Caco-2 (cell line): ENCODE measurements at regions not wholly inside any gene's neighbourhood (a gene's known extent, or its start where the extent isn't known, plus 50 kb on each side); places are given as distances from the start of the nearest gene placed in this dataset.
A peak's percentile ranks its signal among the peaks of the same experiment; 100 is the strongest.

ENCODE experiments used
- BruUV-seq: library from RNA; stranded (reverse); fragments of 400-500 nt; replicated peaks from 2 replicates; lab custom pipeline; 2021; lab: Mats Ljungman, UMichigan
- CTCF ChIA-PET: fragments of 300-600 bp; sonication (Branson Sonifier 250); formaldehyde crosslinking; loops from one replicate; lab custom pipeline; 2022; ENCODE audit warnings: antibody characterized with exemption; lab: Charles Lee
- POLR2A ChIA-PET: fragments of 300-600 bp; sonication (Branson Sonifier 250); formaldehyde crosslinking; loops from one replicate; lab custom pipeline; 2022; ENCODE audit warnings: antibody characterized with exemption; lab: Charles Lee
- DNase-seq, 2 experiments: peaks; one replicate each; pipeline versions ENCODE4 v3.0.0 to v3.0.0-alpha.2; 2020 to 2022
- H3K27me3 ChIP-seq: replicated peaks from 2 replicates; pipeline ENCODE4 v1.6.0; 2011; ENCODE audit warnings: low read length; ENCODE audit not compliant: control insufficient read depth, insufficient read depth
- H3K36me3 ChIP-seq: 2 replicates; pipeline ENCODE4 v1.5.1; 2011; ENCODE audit warnings: low read length; ENCODE audit not compliant: control insufficient read depth, insufficient read depth
- H3K4me1 ChIP-seq: fragments of 250-450 bp; sonication (Bioruptor Pico); 2 replicates; pipeline ENCODE4 v1.5.1; 2020; ENCODE audit warnings: mild to moderate bottlenecking
- H3K4me3 ChIP-seq: 2 replicates; pipeline ENCODE4 v1.5.1; 2011; ENCODE audit warnings: low read depth, mild to moderate bottlenecking, control low read depth, low read length
- H3K9me3 ChIP-seq: fragments of 250-450 bp; sonication (Bioruptor Pico); 2 replicates; pipeline ENCODE4 v1.5.1; 2020; ENCODE audit warnings: mild to moderate bottlenecking, moderate library complexity
- H3K27ac Mint-ChIP-seq: one replicate; pipeline ENCODE4 v1.8.0; 2022; ENCODE audit warnings: mixed read lengths; ENCODE audit not compliant: unreplicated experiment
- H3K27me3 Mint-ChIP-seq: one replicate; pipeline ENCODE4 v1.8.0; 2022; ENCODE audit warnings: mixed read lengths; ENCODE audit not compliant: insufficient read depth, unreplicated experiment
- H3K36me3 Mint-ChIP-seq: one replicate; pipeline ENCODE4 v1.8.0; 2022; ENCODE audit warnings: mild to moderate bottlenecking, mixed read lengths; ENCODE audit not compliant: insufficient read depth, unreplicated experiment
- H3K4me1 Mint-ChIP-seq: one replicate; pipeline ENCODE4 v1.8.0; 2022; ENCODE audit warnings: low read depth, mixed read lengths; ENCODE audit not compliant: unreplicated experiment
- H3K4me3 Mint-ChIP-seq: one replicate; pipeline ENCODE4 v1.8.0; 2022; ENCODE audit warnings: mild to moderate bottlenecking, moderate library complexity, mixed read lengths; ENCODE audit not compliant: unreplicated experiment
- H3K9me3 Mint-ChIP-seq: one replicate; pipeline ENCODE4 v1.8.0; 2022; ENCODE audit warnings: mixed read lengths; ENCODE audit not compliant: unreplicated experiment
- CTCF ChIP-seq, 2 experiments: fragments of 200-600 bp in 1 of 2; IDR thresholded peaks; 1 replicate in 1 of 2; 2 replicates in 1 of 2; pipeline versions ENCODE4 v1.5.1 to v1.8.0; 2011 to 2022; ENCODE audit warnings: antibody characterized with exemption in 1 of 2, control low read depth in 1 of 2, inconsistent platforms in 1 of 2, low read depth in 1 of 2, low read length in 1 of 2, mild to moderate bottlenecking in 1 of 2, moderate library complexity in 1 of 2; ENCODE audit not compliant: insufficient read depth in 1 of 2, severe bottlenecking in 1 of 2, unreplicated experiment in 1 of 2
- intact Hi-C: fragments of 100-400 bp; cut with micrococcal nuclease; formaldehyde crosslinking; loops from one replicate; pipeline ENCODE4 v1.10.0; 2022; ENCODE audit not compliant: unreplicated experiment

- BruUV-seq, result no TSS peak
- Mint-ChIP-seq H3K27me3 (no peaks in the 10 kb centered on the region), H3K36me3 (no peaks in the 10 kb centered on the region), H3K4me3 (no peak overlapping the region), H3K27ac (no peak overlapping the region), H3K4me1 (no peaks in the 10 kb centered on the region), H3K9me3 (peaks cover 9% of the 10 kb centered on the region)
- Histone ChIP-seq H3K27me3 (no peaks in the 10 kb centered on the region), H3K4me3 (no peak overlapping the region), H3K9me3 (no peaks in the 10 kb centered on the region), H3K4me1 (no peaks in the 10 kb centered on the region), H3K36me3 (no peaks in the 10 kb centered on the region)
- intact Hi-C loops, result no loop called here
- DNase-seq, result no peak
- POLR2A ChIA-PET, result no interaction called here
- CTCF ChIA-PET, result no interaction called here
- TF ChIP-seq CTCF (IDR thresholded peaks at IDR 0.05; ENCODE audit: insufficient read depth in 1 of 2, low read depth in 1 of 2, low read length in 1 of 2, severe bottlenecking in 1 of 2, unreplicated experiment in 1 of 2), result no peak
Observed at GRCh38 chr6:103047567-103047966, 1654.1 kb downstream of the GRIK2 start.

DNA sequence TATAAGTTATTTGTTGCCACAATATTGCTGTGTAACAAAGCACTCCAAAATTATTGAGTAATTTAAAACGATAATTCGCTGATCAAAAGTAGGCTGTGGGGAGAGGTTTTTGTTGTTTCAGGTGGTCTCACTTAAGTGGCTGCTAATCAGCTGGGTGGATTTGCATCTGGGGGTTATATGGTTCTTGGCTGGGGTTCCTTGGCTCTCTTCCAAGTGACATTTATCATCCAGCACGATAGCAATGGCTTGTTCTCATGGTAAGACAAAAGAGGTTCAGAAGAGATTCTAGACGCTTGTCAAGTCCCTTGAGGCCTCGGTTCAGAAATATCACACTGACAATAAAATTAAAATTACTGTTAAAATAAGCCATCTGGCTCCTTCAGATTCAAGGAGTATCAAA, 1648.8 kb downstream of the GRIK2 start:
- Mint-ChIP-seq H3K9me3 (no peaks in the 10 kb centered on the region), H3K27ac (no peak overlapping the region), H3K4me1 (no peaks in the 10 kb centered on the region), H3K4me3 (no peak overlapping the region), H3K36me3 (no peaks in the 10 kb centered on the region), H3K27me3 (no peaks in the 10 kb centered on the region)
- TF ChIP-seq CTCF (IDR thresholded peaks at IDR 0.05; ENCODE audit: insufficient read depth in 1 of 2, low read depth in 1 of 2, low read length in 1 of 2, severe bottlenecking in 1 of 2, unreplicated experiment in 1 of 2), result no peak
- Histone ChIP-seq H3K4me3 (no peak overlapping the region), H3K9me3 (no peaks in the 10 kb centered on the region), H3K27me3 (no peaks in the 10 kb centered on the region), H3K36me3 (no peaks in the 10 kb centered on the region), H3K4me1 (no peaks in the 10 kb centered on the region)
- intact Hi-C loops, result no loop called here
- ChIA-PET CTCF (no interaction called here), POLR2A (no interaction called here)
- no TSS peak for BruUV-seq
- DNase-seq, result no peak

- Mint-ChIP-seq H3K4me1 (no peaks in the 10 kb centered on the region), H3K36me3 (no peaks in the 10 kb centered on the region), H3K9me3 (no peaks in the 10 kb centered on the region), H3K4me3 (no peak overlapping the region), H3K27me3 (no peaks in the 10 kb centered on the region), H3K27ac (no peak overlapping the region)
- BruUV-seq, result no TSS peak
- ChIA-PET CTCF (no interaction called here), POLR2A (no interaction called here)
- DNase-seq, result peak in 1 of 2 experiments; percentile 4
- Histone ChIP-seq H3K9me3 (no peaks in the 10 kb centered on the region; the same call in 1 of the 2 replicates), H3K27me3 (no peaks in the 10 kb centered on the region), H3K4me3 (no peak overlapping the region), H3K4me1 (no peaks in the 10 kb centered on the region), H3K36me3 (no peaks in the 10 kb centered on the region)
- intact Hi-C loops, result no loop called here
- TF ChIP-seq CTCF (IDR thresholded peaks at IDR 0.05; ENCODE audit: insufficient read depth in 1 of 2, low read depth in 1 of 2, low read length in 1 of 2, severe bottlenecking in 1 of 2, unreplicated experiment in 1 of 2), result no peak
Observed at GRCh38 chr6:103036846-103037245, 1643.3 kb downstream of the GRIK2 start.
